Nucleus accumbens (tissue), 56 donors: ENCODE measurements at regions not wholly inside any gene's neighbourhood (a gene's known extent, or its start where the extent isn't known, plus 50 kb on each side); places are given as distances from the start of the nearest gene placed in this dataset.

Experiments
- DNase-seq, 56 donors: peaks; one replicate each; lab custom pipeline; 2025; lab: John Stamatoyannopoulos, UW

- DNase-seq = no peak
These were observed 60.2 kb downstream of the ADAMTS1 start for GRCh38 chr21:26784974-26785373.

- DNase-seq = no peak
These were observed 61.6 kb downstream of the ADAMTS1 start for GRCh38 chr21:26783466-26784195.

DNA sequence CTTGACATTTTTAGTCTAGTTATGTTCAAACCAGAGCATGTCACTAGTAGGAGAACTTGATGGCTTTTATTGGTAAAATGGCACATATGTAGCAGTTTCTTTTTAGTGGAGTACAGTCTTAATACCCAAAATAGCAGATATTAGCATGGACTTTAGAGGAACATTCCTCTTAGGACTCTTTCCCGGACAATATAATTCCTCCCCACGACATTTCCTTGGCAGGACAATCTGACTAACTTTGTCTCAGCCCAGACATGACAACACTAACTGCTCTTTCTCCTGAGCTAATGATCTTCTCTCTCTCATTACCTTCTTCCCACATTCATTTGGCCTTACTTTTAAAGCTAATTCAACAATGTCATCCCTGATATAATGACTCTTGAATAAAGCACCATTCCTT lies 62.5 kb downstream of the ADAMTS1 start:
- DNase-seq = no peak

- DNase-seq = no peak
These were observed 62.9 kb downstream of the ADAMTS1 start for GRCh38 chr21:26782331-26782730.

- DNase-seq = no peak
These were observed 63.9 kb downstream of the ADAMTS1 start for GRCh38 chr21:26781331-26781730.

- DNase-seq = no peak
These were observed 68.0 kb downstream of the ADAMTS1 start for GRCh38 chr21:26777166-26777565.

DNA sequence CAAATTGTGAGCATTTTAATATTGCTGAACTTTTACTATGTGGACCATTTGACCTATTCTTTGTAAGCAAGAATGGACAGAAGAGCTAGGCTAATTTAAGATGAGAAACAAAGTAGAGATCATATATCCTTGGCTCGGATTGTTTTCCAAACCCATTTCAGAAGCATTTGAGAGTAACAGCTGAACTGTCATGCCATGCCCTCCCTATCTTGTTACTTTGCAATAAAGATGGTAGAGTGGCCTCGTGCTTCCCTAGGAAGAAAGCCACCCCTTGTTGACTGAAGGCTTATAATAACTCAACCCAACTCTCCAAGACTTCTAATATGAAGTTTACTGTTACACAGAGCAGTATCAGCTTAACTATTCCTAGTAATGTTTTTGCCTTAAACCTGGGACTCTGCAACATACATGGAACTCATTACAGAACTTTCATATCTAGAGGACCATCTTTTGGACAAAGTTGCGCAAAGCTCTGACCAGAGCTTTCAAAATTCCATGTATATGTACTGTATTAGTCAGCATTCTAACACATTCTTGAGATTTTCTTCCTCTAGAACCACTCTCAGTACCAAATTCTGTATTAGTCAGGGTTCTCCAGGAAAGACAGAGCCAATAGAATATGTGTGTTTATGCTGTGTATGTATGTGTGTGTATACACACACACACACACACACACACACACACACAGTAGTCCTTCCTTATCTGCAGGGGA lies 68.7 kb downstream of the ADAMTS1 start:
- DNase-seq = no peak

GRCh38 chr21:26773058-26773457 lies 72.2 kb downstream of the ADAMTS1 start:
- DNase-seq = no peak

DNA sequence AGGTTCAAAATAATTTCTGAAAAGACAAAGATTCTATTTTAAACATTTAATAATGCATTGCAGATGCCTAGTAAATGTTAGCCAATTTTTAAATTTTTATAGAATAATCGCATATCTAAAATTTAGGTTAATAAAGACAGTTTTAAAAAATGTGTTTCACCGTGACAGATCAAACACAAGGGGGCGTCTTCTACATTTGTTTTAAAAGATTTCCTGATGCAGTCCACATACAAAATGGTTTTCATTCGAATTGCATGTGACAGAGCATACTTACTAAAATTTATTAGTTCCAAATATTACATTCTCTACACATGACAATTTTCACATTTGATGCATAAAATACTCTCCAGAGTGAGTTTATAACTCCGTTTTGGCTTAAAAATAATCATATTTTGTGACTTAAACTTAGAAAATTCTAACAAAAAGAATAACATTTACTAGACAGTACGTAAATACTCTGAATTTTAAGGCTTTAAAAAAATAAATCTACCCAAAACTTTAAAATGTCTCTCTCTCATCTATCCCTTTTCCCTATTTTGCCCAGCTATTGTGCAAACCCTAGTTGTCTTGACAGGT lies 75.5 kb downstream of the ADAMTS1 start:
- peak in 4 of 56 donors; percentile 2 to 17 (median 4) for DNase-seq

- DNase-seq = peak in 4 of 56 donors; percentile 9 to 53 (median 16)
These were observed 78.3 kb downstream of the ADAMTS1 start for GRCh38 chr21:26766826-26767325.

DNA sequence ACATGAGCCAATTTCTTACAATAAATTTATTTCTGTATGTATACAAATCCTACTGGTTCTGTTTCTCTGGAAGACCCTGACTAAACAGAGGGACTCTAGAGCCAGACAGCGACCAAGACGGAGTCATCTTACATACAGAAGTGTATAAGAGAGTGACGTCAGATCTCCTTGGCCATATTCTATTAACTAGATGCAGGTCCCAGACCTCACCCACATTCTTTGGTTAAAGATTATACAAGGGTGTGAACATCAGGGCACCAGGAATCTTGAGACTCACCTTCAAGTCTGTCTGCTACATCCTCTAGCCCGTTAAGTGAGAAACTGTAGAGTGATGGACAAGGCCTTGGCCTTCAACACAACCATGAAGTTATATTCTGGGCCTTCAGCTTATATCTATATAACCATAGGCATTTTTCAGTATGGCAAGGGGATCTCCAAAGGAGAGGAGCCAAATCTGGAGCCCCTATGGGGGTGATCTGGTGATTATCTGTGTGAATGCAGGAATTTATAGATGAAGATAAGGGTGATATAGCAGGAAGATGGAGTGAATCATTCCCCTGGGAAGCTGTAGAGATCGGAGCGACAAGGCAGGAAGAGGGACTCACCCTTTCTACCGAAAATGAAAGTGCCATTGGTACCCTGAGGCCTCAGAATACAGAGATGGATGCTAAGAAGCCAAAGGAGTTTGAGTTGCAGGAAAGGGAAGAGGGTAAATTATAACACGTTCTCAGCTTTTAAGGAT lies 83.9 kb downstream of the ADAMTS1 start:
- no peak for DNase-seq

- DNase-seq = no peak
These were observed 85.5 kb downstream of the ADAMTS1 start for GRCh38 chr21:26759731-26760130.

GRCh38 chr21:26758083-26758880 lies 86.9 kb downstream of the ADAMTS1 start:
- DNase-seq = no peak

DNA sequence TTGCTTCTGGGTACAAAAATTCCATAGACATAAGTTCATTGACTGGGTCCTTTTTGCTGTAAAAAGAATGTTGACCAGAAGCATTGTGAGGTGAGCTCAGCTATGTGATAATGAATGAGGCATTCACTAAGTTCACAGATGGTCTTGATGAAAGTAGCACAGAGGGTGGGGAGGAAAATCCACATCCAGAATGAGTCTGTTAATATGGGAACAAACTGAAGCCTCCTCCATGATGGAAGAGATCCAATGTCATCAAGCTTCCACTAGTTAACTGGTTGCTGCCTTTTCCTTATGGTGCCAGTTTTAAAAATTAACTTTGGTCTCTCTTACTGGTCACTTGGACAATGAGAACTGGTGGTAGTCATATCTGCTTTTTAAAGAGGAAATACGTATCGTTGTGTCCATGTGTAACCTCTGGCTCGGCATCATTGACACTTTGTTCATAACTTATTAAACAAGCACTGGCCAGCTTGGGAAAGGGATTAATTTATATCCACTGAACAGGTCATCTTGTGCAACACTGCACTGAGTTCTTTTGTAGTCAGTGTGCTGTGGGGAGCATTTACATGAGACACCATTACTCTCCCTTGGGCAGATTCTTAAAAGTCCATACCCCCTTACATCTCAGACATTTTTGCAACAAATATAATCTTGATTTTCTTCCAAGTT lies 88.6 kb downstream of the ADAMTS1 start:
- no peak for DNase-seq

DNA sequence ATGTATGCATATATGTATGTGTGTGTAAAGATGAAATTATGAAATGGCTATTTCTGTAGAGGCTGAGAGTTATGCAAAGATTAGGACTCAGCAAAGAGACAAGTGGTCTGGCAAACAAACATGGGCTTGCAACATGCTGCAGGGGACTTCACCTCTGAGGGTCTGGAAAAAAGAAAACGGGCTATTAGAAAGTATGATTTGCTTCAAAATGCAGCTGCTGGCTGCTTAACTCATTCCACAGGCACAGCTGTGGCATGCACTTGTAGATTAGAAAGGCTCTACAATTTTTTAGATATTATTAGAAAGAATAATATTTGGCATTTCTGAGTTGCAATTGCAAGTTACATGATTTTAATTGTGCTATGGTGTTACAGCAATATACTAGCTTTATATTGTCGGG lies 90.4 kb downstream of the ADAMTS1 start:
- no peak for DNase-seq

- DNase-seq = no peak
These were observed 91.4 kb downstream of the ADAMTS1 start for GRCh38 chr21:26753822-26754221.

GRCh38 chr21:26752849-26753248 lies 92.4 kb downstream of the ADAMTS1 start:
- no peak for DNase-seq

DNA sequence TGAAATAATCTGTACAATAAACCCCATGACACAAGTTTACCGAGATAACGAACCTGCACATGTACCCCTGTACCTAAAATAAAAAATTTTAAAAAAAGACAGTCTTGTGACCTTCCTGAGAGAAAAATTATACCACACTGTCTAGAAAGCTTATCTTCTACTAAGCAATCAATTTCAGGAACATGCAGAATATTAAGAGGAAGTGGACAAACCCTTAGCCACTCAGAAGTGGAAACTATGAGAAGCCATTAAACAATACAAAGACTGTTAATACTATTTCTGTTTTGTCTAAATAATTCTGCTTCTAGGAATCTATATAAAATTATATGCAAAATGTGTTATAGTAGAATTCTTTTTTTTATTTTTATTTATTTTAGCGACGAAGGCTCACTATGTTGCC lies 93.9 kb downstream of the ADAMTS1 start:
- DNase-seq = no peak

GRCh38 chr21:26748066-26748465 lies 97.1 kb downstream of the ADAMTS1 start:
- DNase-seq = no peak

DNA sequence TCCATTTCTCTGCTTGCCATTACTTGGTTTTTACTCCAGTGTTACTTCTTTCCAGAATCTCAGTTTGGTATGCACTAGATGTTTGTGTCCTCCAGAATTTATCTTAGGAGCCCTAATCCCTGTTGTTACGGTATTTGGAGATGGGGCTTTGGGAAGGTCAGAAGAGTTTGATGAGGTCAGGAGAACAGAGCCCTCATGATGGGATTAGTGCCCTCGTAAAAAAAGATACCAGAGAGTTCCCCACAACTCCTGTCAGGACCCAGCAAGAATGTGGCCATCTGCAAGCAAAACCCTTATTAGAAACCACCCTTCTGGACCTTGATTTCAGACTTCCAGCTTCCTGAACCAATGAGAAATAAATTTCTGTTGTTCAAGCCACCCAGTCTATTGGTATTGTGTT lies 98.0 kb downstream of the ADAMTS1 start:
- DNase-seq = no peak
